B cell (primary cell): ENCODE measurements at regions not wholly inside any gene's neighbourhood (a gene's known extent, or its start where the extent isn't known, plus 50 kb on each side); places are given as distances from the start of the nearest gene placed in this dataset.

ENCODE experiments used
- ATAC-seq: fragments of 200-7000 bp; cut with Tn5 transposase; one replicate; pipeline ENCODE4 v1.10.0; 2021; ENCODE audit warnings: low read depth, mild to moderate bottlenecking, moderate number of reproducible peaks, moderate library complexity
- CTCF ChIA-PET: fragments of 350-600 bp; sonication (Branson Sonifier 250); formaldehyde crosslinking; loops from one replicate; lab custom pipeline; 2021; ENCODE audit warnings: antibody characterized with exemption, inconsistent platforms; lab: Charles Lee
- POLR2A ChIA-PET: fragments of 350-600 bp; sonication (Branson Sonifier 250); formaldehyde crosslinking; loops from one replicate; lab custom pipeline; 2021; ENCODE audit warnings: antibody characterized with exemption; lab: Charles Lee
- DNase-seq: peaks from one replicate; pipeline ENCODE4 v3.0.0; 2013
- H2AFZ ChIP-seq: 2 replicates; pipeline ENCODE4 v1.6.1; 2012; ENCODE audit warnings: mild to moderate bottlenecking, low read depth, low read length; ENCODE audit not compliant: insufficient read depth, poor library complexity, severe bottlenecking
- H3K27ac ChIP-seq, 2 donors: 1 replicate in 1 of 2; 2 replicates in 1 of 2; pipeline ENCODE4 v1.5.1; 2012 to 2013; ENCODE audit warnings: low read length in 2 of 2, mild to moderate bottlenecking in 2 of 2, moderate library complexity in 1 of 2
- H3K27me3 ChIP-seq, 4 experiments: fragments of 200-600 bp in 1 of 4; sonication (generic) in 1 of 4; replicated peaks in 1 of 4; 1 replicate in 2 of 4; 2 replicates in 2 of 4; pipeline versions ENCODE4 v1.6.1 to v1.7.0; 2013 to 2016; ENCODE audit warnings: low read length in 3 of 4, mild to moderate bottlenecking in 2 of 4, mixed read lengths in 1 of 4, moderate library complexity in 1 of 4; ENCODE audit not compliant: insufficient read depth in 4 of 4, control insufficient read depth in 3 of 4; ENCODE audit errors: control extremely low read depth in 1 of 4
- H3K36me3 ChIP-seq, 2 experiments: replicated peaks in 1 of 2; 1 replicate in 1 of 2; 2 replicates in 1 of 2; pipeline versions ENCODE4 v1.6.1 to v1.7.1; 2013; ENCODE audit warnings: low read length in 1 of 2; ENCODE audit not compliant: insufficient read depth in 2 of 2, control insufficient read depth in 1 of 2; ENCODE audit errors: control extremely low read depth in 1 of 2, extremely low read depth in 1 of 2
- H3K4me1 ChIP-seq, 2 donors: fragments of 200-600 bp in 1 of 2; sonication (generic) in 1 of 2; 1 replicate in 1 of 2; 2 replicates in 1 of 2; pipeline versions ENCODE4 v1.5.1 to v1.6.1; 2013 to 2017; ENCODE audit warnings: low read length in 2 of 2; ENCODE audit not compliant: control insufficient read depth in 2 of 2, insufficient read depth in 2 of 2
- H3K4me2 ChIP-seq: replicated peaks from 2 replicates; pipeline ENCODE3; 2012; ENCODE audit warnings: mild to moderate bottlenecking, low read depth, low read length; ENCODE audit not compliant: poor library complexity, severe bottlenecking
- H3K4me3 ChIP-seq, 5 experiments: fragments of 200-600 bp in 1 of 5; sonication (generic) in 1 of 5; 1 replicate in 3 of 5; 2 replicates in 2 of 5; pipeline versions ENCODE4 v1.5.1 to v1.7.0; 2011 to 2016; ENCODE audit warnings: low read length in 4 of 5, mild to moderate bottlenecking in 4 of 5, low read depth in 2 of 5, control low read depth in 1 of 5, moderate library complexity in 1 of 5; ENCODE audit not compliant: insufficient read depth in 1 of 5; ENCODE audit errors: control extremely low read depth in 1 of 5, extremely low read depth in 1 of 5
- H3K79me2 ChIP-seq: fragments of 200-600 bp; sonication (generic); one replicate; pipeline ENCODE4 v1.6.0; 2016; ENCODE audit warnings: low read length; ENCODE audit not compliant: control insufficient read depth, insufficient read depth
- H3K9ac ChIP-seq: fragments of 200-600 bp; sonication (generic); 2 replicates; pipeline ENCODE4 v1.6.1; 2017; ENCODE audit warnings: mild to moderate bottlenecking, low read length, moderate library complexity
- H3K9me3 ChIP-seq, 3 donors: one replicate each; pipeline versions ENCODE4 v1.6.1 to v1.7.1; 2013; ENCODE audit warnings: low read length in 2 of 3; ENCODE audit not compliant: control insufficient read depth in 2 of 3, insufficient read depth in 1 of 3; ENCODE audit errors: control extremely low read depth in 1 of 3
- H4K20me1 ChIP-seq: 2 replicates; pipeline ENCODE4 v1.6.0; 2012; ENCODE audit warnings: mild to moderate bottlenecking, low read length; ENCODE audit not compliant: insufficient read depth, control insufficient read depth, poor library complexity, severe bottlenecking
- H3K27ac Mint-ChIP-seq: one replicate; pipeline ENCODE4 v1.8.0; 2021; ENCODE audit warnings: mixed read lengths
- H3K27me3 Mint-ChIP-seq: one replicate; pipeline ENCODE4 v1.8.0; 2021; ENCODE audit warnings: mixed read lengths
- H3K4me1 Mint-ChIP-seq: one replicate; pipeline ENCODE4 v1.8.0; 2021; ENCODE audit warnings: mixed read lengths
- H3K4me3 Mint-ChIP-seq: one replicate; pipeline ENCODE4 v1.8.0; 2021; ENCODE audit warnings: mixed read lengths
- H3K9me3 Mint-ChIP-seq: one replicate; pipeline ENCODE4 v1.8.0; 2022; ENCODE audit warnings: mixed read lengths; ENCODE audit not compliant: insufficient read depth
- CTCF ChIP-seq: fragments of 200-600 bp; IDR thresholded peaks from one replicate; pipeline ENCODE4 v1.8.0; 2022; ENCODE audit warnings: antibody characterized with exemption, mild to moderate bottlenecking
- EZH2 ChIP-seq: IDR thresholded peaks from 2 replicates; pipeline ENCODE4 v1.6.1; 2012; ENCODE audit warnings: borderline replicate concordance, low read depth, mild to moderate bottlenecking, moderate library complexity, low read length; ENCODE audit not compliant: insufficient read depth, poor library complexity, severe bottlenecking
- WGBS: methylation state at CpG from one replicate; pipeline ENCODE4 v1.1.5; 2013; ENCODE audit warnings: missing lambda C conversion rate; ENCODE audit not compliant: insufficient coverage; 5-methylcytosine and 5-hydroxymethylcytosine counted together
- intact Hi-C: fragments of 100-400 bp; cut with micrococcal nuclease; formaldehyde crosslinking; loops from one replicate; pipeline ENCODE4 v1.10.0; 2022

GRCh38 chr3:25064681-25065080 lies 363.4 kb upstream of the RARB start:
- H3K4me3 Mint-ChIP-seq = no peak overlapping the region
- CTCF ChIA-PET = no interaction called here
- DNase-seq (no peak), ATAC-seq (no peak)
- Histone ChIP-seq H3K4me2 (no peak overlapping the region), H3K36me3 (no peaks in the 10 kb centered on the region), H2AFZ (no peak overlapping the region), H3K9ac (no peak overlapping the region), H3K9me3 (no peaks in the 10 kb centered on the region), H3K27ac (no peak overlapping the region), H3K4me3 (no peak overlapping the region), H3K4me1 (no peaks in the 10 kb centered on the region), H3K79me2 (no peaks in the 10 kb centered on the region), H3K27me3 (no peaks in the 10 kb centered on the region), H4K20me1 (no peaks in the 10 kb centered on the region)
- TF ChIP-seq EZH2 (no peak), CTCF (no peak)
- intact Hi-C loops = no loop called here
- H3K27me3 Mint-ChIP-seq = no peaks in the 10 kb centered on the region
- 100% methylated on average over 1 of the region's 2 CpGs for WGBS
- peaks cover 4% of the 10 kb centered on the region for H3K9me3 Mint-ChIP-seq
- POLR2A ChIA-PET = no interaction called here
- no peaks in the 10 kb centered on the region for H3K4me1 Mint-ChIP-seq
- H3K27ac Mint-ChIP-seq = no peak overlapping the region

GRCh38 chr3:25069970-25070369 lies 358.1 kb upstream of the RARB start:
- no peak for TF ChIP-seq EZH2
- TF ChIP-seq CTCF = no peak
- Mint-ChIP-seq H3K9me3 (peaks cover 6% of the 10 kb centered on the region), H3K27ac (no peak overlapping the region), H3K27me3 (no peaks in the 10 kb centered on the region), H3K4me1 (no peaks in the 10 kb centered on the region), H3K4me3 (no peak overlapping the region)
- no peaks in the 10 kb centered on the region for H3K27me3 ChIP-seq
- DNase-seq (no peak), ATAC-seq (no peak)
- H4K20me1 ChIP-seq = no peaks in the 10 kb centered on the region
- no peaks in the 10 kb centered on the region for H3K4me1 ChIP-seq
- H3K36me3 ChIP-seq = no peaks in the 10 kb centered on the region
- ChIA-PET CTCF (no interaction called here), POLR2A (no interaction called here)
- H3K9ac ChIP-seq = no peak overlapping the region
- no peaks in the 10 kb centered on the region for H3K79me2 ChIP-seq
- intact Hi-C loops = no loop called here
- H2AFZ ChIP-seq = no peak overlapping the region
- no CpG with 5 or more reads among the region's 3 CpGs for WGBS
- H3K9me3 ChIP-seq = peaks cover 0 to 1% (median 0%) of the 10 kb centered on the region in 3 donors
- no peak overlapping the region for H3K4me2 ChIP-seq
- no peak overlapping the region for H3K4me3 ChIP-seq
- H3K27ac ChIP-seq = no peak overlapping the region
